Endometrial microvascular endothelial cells (primary cell): ENCODE measurements at regions not wholly inside any gene's neighbourhood (a gene's known extent, or its start where the extent isn't known, plus 50 kb on each side); places are given as distances from the start of the nearest gene placed in this dataset.

Source experiments
- in situ Hi-C: cut with HindIII; loops from 2 replicates; pipeline ENCODE4 v1.10.0; 2017; ENCODE audit warnings: low sequenced_read_pairs, low pct_unique_long_range_greater_than_20kb; ENCODE audit errors: inconsistent ontology term

DNA sequence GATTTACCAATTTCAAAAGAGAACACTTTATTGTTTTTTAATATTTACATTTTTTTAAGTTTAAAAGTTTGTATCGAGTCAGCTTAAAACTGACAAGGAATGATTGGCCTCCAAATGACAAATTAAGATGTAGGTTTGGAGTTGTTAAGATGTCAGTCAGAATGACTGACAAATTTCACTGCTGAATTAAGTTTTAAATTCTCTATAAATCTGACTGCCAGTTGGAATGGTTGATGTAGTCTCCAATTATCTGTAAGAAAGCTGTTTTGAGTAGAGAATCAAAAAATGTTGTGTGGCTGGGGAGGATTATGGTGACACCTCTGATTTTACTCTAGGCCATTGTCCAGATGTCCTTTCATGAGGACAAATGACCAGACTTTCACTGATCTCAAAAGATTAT, 165.3 kb upstream of the CDH20 start:
- in situ Hi-C loops, result no loop called here

DNA sequence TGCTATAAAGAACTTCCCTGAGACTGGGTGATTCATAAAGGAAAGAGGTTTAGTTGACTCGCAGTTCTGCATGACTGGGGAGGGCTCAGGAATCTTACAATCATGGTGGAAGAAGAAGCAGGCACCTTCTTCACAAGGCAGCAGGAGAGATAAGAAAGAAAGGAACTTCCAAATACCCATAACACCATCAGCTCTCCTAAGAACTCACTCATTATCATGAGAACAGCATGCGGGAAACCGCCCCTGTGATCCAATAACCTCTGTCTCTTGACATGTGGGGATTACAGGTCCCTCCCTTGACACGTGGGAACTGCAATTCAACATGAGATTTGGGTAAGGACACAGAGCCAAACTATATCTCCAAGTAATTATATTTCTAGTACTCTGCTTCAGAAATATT, 163.8 kb upstream of the CDH20 start:
- in situ Hi-C loops, result no loop called here

DNA sequence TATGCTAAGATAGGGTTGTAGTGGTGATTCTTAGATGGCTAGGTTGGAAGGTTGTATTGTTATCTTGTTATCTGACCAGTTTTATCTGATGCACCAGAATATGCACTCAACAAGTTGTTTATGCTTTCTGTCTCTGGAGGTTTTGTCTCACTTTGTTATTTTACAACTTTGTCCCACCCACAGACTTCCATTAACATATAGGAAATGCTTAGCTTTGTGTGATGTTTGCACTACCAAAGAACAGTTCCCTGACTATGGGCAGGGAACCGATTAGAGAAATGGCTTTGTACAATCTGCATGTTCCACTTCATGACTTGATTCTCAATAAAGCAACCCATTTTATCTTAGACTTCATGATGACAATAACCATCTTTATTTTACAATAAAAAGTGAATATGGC, 160.6 kb upstream of the CDH20 start:
- in situ Hi-C loops, result no loop called here

GRCh38 chr18:61173554-61173953, 159.7 kb upstream of the CDH20 start:
- in situ Hi-C loops, result no loop called here

- in situ Hi-C loops, result no loop called here
These were observed 149.4 kb upstream of the CDH20 start for GRCh38 chr18:61183798-61184197.

DNA sequence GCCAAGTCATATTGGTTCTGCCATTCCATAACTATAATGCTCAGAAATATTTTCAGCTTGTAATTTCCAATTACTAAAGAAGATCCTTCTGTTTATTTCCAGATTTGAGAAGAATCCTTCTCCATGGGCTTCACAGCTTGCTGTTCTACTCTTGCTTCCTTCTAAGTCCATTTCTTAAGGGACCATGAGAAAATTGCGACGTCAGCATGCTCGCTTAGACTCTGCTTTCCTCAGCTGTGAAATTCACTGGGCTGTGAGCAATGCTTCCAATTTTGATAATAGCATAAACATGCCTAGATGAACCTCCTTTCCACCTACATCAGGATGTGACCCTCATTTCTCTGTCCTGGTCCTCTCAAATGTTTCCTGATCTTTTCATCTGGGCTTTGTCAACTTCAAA, 145.3 kb upstream of the CDH20 start:
- in situ Hi-C loops, result no loop called here

DNA sequence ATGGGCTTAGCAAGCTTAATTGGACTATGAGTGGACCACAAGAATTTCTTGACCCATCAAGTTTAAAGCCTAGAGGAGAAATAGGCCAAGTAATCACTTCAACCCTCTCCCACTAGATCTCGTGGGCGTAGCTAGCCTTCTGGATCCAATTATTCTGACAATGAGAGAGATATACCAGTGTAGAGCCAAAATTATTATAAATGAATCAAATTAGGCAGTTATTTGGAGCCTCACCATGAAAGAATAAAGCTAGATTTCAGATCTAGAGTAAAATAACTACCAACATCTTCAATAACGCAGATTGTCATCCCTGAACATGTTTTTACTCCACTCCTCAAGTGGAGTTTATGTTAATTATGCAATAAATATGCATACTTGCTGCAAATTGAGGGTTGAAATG, 143.9 kb upstream of the CDH20 start:
- in situ Hi-C loops, result no loop called here

DNA sequence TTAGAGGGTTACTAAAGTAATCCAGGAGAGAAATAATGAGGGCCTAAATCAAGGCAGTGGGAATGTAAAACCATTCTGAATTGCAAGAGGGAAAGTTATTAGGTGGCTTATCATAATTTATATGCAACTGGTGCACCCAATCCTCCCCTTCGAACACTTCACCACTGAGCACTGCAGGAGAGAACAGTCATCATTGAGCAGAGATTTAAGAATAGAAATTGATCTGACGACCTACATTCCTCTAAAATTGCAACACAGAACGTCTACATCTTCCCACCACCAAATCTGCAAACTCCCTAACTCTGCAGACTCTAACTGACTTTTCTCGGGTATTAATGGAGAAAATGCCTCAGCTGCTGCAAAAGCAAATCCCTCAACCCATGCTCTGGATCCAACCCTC, 138.5 kb upstream of the CDH20 start:
- in situ Hi-C loops, result no loop called here

- in situ Hi-C loops, result no loop called here
These were observed 136.5 kb upstream of the CDH20 start for GRCh38 chr18:61196750-61197149.

- in situ Hi-C loops, result no loop called here
These were observed 134.7 kb upstream of the CDH20 start for GRCh38 chr18:61198486-61198885.

- in situ Hi-C loops, result no loop called here
These were observed 133.9 kb upstream of the CDH20 start for GRCh38 chr18:61199171-61199848.

DNA sequence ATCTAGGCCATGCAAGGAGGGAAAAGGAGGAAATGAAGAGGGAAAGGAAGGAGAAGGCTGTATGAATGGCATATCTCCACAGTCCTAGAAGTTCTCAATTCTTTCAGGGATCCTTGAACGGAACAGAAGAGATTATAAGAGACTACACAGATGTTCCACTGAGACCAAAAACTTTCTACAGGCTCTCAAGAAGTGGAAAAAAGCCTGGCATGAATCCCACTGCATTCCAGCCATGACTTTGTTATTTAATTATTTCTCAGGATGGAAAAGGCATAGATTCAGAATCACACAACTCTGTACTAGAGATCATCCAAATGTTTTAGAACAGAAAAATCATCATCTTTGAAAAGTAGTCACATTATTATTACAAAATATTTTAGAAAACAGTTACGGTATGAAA, 131.7 kb upstream of the CDH20 start:
- in situ Hi-C loops, result no loop called here

DNA sequence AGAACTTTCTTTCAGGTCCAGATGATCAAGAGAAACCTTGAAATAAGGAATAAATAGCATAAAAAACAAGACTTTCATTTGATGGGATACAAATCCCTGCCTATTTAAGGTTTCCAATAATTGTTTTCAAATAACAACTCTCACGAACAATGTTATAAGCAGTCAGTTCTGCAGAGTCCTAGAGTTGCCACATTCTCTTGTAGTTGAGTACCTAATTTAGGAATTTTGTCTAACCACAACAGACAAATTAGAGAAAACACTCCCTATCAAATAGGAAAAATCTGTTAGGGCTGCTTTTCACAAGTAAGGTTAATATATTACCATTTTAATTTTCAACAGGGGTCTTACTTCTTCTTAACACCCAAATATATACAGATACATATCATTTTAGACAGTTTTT, 130.1 kb upstream of the CDH20 start:
- in situ Hi-C loops, result no loop called here

- in situ Hi-C loops, result no loop called here
These were observed 123.4 kb upstream of the CDH20 start for GRCh38 chr18:61209801-61210200.

DNA sequence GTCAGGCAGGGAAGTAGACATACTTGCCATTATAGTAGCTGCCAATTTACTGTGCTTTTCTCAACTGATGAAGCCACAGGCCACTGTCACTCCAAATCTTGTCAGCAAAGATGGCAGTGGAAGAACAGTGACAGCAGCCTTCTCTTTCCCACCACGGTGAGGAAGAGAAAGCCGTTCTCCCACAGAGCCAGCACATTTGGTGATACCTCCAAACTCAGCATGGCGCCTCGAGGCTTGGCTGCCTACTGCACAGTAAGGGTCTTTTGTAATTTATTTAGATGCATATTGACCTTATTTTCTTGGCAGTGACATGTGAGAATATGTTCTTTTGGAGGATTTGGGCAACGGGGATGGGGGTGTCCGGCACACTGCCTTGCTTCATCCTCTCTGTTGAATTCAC, 117.2 kb upstream of the CDH20 start:
- in situ Hi-C loops, result no loop called here

- in situ Hi-C loops, result no loop called here
These were observed 111.0 kb upstream of the CDH20 start for GRCh38 chr18:61222206-61222605.

- in situ Hi-C loops, result no loop called here
These were observed 107.9 kb upstream of the CDH20 start for GRCh38 chr18:61225336-61225735.

- in situ Hi-C loops, result no loop called here
These were observed 96.7 kb upstream of the CDH20 start for GRCh38 chr18:61236356-61237057.

DNA sequence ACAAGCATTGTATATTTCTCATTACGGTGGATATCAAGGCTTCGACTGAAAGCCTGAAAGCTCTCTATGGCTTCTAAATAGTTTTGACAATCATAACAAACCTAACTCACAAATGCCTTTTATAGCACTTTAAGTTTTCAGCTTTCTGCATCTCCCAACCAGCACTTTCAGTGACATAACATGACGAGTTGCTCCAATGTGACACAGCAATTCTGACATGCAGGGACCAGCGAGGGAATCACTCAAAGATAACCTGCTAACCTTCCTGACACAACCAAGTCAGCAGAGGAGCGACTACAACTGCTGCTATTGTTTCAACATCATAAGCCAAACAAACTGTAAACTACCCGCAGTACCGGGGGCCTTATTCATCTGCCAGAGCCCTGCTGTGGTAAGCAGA, 95.7 kb upstream of the CDH20 start:
- in situ Hi-C loops, result no loop called here

- in situ Hi-C loops, result no loop called here
These were observed 94.2 kb upstream of the CDH20 start for GRCh38 chr18:61239051-61239450.
